Liver (tissue), 8 donors: ENCODE measurements at regions not wholly inside any gene's neighbourhood (a gene's known extent, or its start where the extent isn't known, plus 50 kb on each side); places are given as distances from the start of the nearest gene placed in this dataset.

ENCODE experiments used
- DNase-seq: peaks from one replicate; pipeline ENCODE4 v3.0.0-alpha.2; 2017; ENCODE audit warnings: low spot score
- H3K27ac ChIP-seq, 2 donors: one replicate each; pipeline ENCODE4 v1.7.0; 2013; ENCODE audit warnings: inconsistent platforms in 2 of 2, low read length in 2 of 2, control low read depth in 1 of 2, low read depth in 1 of 2, mild to moderate bottlenecking in 1 of 2
- H3K27me3 ChIP-seq, 4 donors: one replicate each; pipeline versions ENCODE4 v1.6.1 to v1.7.0; 2013; ENCODE audit warnings: low read length in 3 of 4, inconsistent platforms in 1 of 4, mild to moderate bottlenecking in 1 of 4, moderate library complexity in 1 of 4; ENCODE audit not compliant: control insufficient read depth in 4 of 4, insufficient read depth in 4 of 4
- H3K36me3 ChIP-seq, 4 donors: one replicate each; pipeline versions ENCODE4 v1.6.1 to v1.7.0; 2013; ENCODE audit warnings: low read length in 3 of 4, mild to moderate bottlenecking in 3 of 4, low read depth in 1 of 4, moderate library complexity in 1 of 4; ENCODE audit not compliant: control insufficient read depth in 4 of 4, insufficient read depth in 3 of 4
- H3K4me1 ChIP-seq, 4 donors: one replicate each; pipeline versions ENCODE4 v1.6.1 to v1.7.0; 2013; ENCODE audit warnings: low read length in 3 of 4, mild to moderate bottlenecking in 3 of 4, moderate library complexity in 1 of 4; ENCODE audit not compliant: control insufficient read depth in 4 of 4, insufficient read depth in 4 of 4
- H3K4me3 ChIP-seq, 3 donors: one replicate each; pipeline versions ENCODE4 v1.6.1 to v1.7.0; 2013; ENCODE audit warnings: low read length in 3 of 3, control low read depth in 1 of 3, low read depth in 1 of 3, mild to moderate bottlenecking in 1 of 3
- H3K9ac ChIP-seq, 2 donors: one replicate each; pipeline ENCODE4 v1.7.0; 2013; ENCODE audit warnings: low read length in 2 of 2, mild to moderate bottlenecking in 2 of 2, moderate library complexity in 2 of 2, control low read depth in 1 of 2, low read depth in 1 of 2
- H3K9me3 ChIP-seq, 4 donors: one replicate each; pipeline versions ENCODE4 v1.6.1 to v1.7.0; 2013; ENCODE audit warnings: low read length in 3 of 4; ENCODE audit not compliant: control insufficient read depth in 4 of 4
- EGR1 ChIP-seq, 2 donors: IDR thresholded peaks; 2 replicates each; pipeline ENCODE4 v1.6.1; 2016 to 2018; ENCODE audit warnings: antibody characterized with exemption in 2 of 2, low read depth in 2 of 2
- FOXA1 ChIP-seq: IDR thresholded peaks from 2 replicates; pipeline ENCODE4 v1.6.1; 2016; ENCODE audit warnings: antibody characterized with exemption
- FOXA2 ChIP-seq: IDR thresholded peaks from 2 replicates; pipeline ENCODE4 v1.6.1; 2016; ENCODE audit warnings: antibody characterized with exemption
- GABPA ChIP-seq, 2 donors: IDR thresholded peaks in 1 of 2; conservative IDR thresholded peaks in 1 of 2; 2 replicates each; pipeline ENCODE4 v1.6.1; 2016; ENCODE audit warnings: antibody characterized with exemption in 2 of 2, mild to moderate bottlenecking in 1 of 2, moderate library complexity in 1 of 2
- HNF4A ChIP-seq, 2 donors: conservative IDR thresholded peaks; 2 replicates each; pipeline ENCODE4 v1.6.1; 2016; ENCODE audit warnings: antibody characterized with exemption in 2 of 2, mild to moderate bottlenecking in 2 of 2
- JUND ChIP-seq, 2 donors: IDR thresholded peaks; 2 replicates each; pipeline ENCODE4 v1.6.1; 2016; ENCODE audit warnings: antibody characterized with exemption in 2 of 2
- MAX ChIP-seq: IDR thresholded peaks from 2 replicates; pipeline ENCODE4 v1.6.1; 2016; ENCODE audit warnings: antibody characterized with exemption
- NR2F2 ChIP-seq: IDR thresholded peaks from 2 replicates; pipeline ENCODE4 v1.6.1; 2016; ENCODE audit warnings: antibody characterized with exemption
- RAD21 ChIP-seq, 2 donors: IDR thresholded peaks; 2 replicates each; pipeline ENCODE4 v1.6.1; 2016; ENCODE audit warnings: antibody characterized with exemption in 2 of 2, mild to moderate bottlenecking in 2 of 2
- REST ChIP-seq: IDR thresholded peaks from 2 replicates; pipeline ENCODE4 v1.6.1; 2016; ENCODE audit warnings: antibody characterized with exemption, mild to moderate bottlenecking
- SP1 ChIP-seq: IDR thresholded peaks from 2 replicates; pipeline ENCODE4 v1.6.1; 2018; ENCODE audit warnings: antibody characterized with exemption, mild to moderate bottlenecking
- TAF1 ChIP-seq: conservative IDR thresholded peaks from 2 replicates; pipeline ENCODE4 v1.6.1; 2016; ENCODE audit warnings: antibody characterized with exemption, mild to moderate bottlenecking
- YY1 ChIP-seq: IDR thresholded peaks from 2 replicates; pipeline ENCODE4 v1.6.1; 2016; ENCODE audit warnings: antibody characterized with exemption, mild to moderate bottlenecking
- ZBTB33 ChIP-seq: IDR thresholded peaks from 2 replicates; pipeline ENCODE4 v1.6.1; 2016; ENCODE audit warnings: antibody characterized with exemption
- WGBS: extraction: QIAGEN DNeasy Blood & Tissue Kit; methylation state at CpG from one replicate; pipeline ENCODE4 v1.1.7; 2013; 5-methylcytosine and 5-hydroxymethylcytosine counted together
- TF ChIP-seq, protein P1 (sequence below): IDR thresholded peaks from 2 replicates; pipeline ENCODE4 v1.6.1; 2016; ENCODE audit warnings: antibody characterized with exemption
- TF ChIP-seq, protein P2 (sequence below): fragments of 150-350 bp; IDR thresholded peaks from 2 replicates; pipeline ENCODE4 v1.5.1; 2017; ENCODE audit warnings: improper control_type of control experiment, low read depth, low read length; ENCODE audit not compliant: missing input control
- donor health status: healthy.
- donor health status: healthy.
- donor health status: healthy.
- donor health status: healthy.
- donor health status: healthy.

- 69% methylated on average over 2 of the region's 2 CpGs for WGBS
- no peaks in the 10 kb centered on the region for H3K27me3 ChIP-seq
- H3K9me3 ChIP-seq = no peaks in the 10 kb centered on the region
- DNase-seq = no peak
- H3K36me3 ChIP-seq = no peaks in the 10 kb centered on the region
- no peak overlapping the region for H3K4me3 ChIP-seq
- no peaks in the 10 kb centered on the region for H3K4me1 ChIP-seq
- H3K27ac ChIP-seq = no peak overlapping the region
- no peak overlapping the region for H3K9ac ChIP-seq
- TF ChIP-seq MAX = no peak
- TF ChIP-seq, protein P1, sequence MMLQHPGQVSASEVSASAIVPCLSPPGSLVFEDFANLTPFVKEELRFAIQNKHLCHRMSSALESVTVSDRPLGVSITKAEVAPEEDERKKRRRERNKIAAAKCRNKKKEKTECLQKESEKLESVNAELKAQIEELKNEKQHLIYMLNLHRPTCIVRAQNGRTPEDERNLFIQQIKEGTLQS = no peak
- no peak for TF ChIP-seq SP1
- no peak for TF ChIP-seq JUND (IDR thresholded peaks at IDR 0.05)
- TF ChIP-seq HNF4A (conservative IDR thresholded peaks at IDR 0.05) = no peak
- no peak for TF ChIP-seq NR2F2
- TF ChIP-seq TAF1 = no peak
- no peak for TF ChIP-seq FOXA2
- TF ChIP-seq, protein P2, sequence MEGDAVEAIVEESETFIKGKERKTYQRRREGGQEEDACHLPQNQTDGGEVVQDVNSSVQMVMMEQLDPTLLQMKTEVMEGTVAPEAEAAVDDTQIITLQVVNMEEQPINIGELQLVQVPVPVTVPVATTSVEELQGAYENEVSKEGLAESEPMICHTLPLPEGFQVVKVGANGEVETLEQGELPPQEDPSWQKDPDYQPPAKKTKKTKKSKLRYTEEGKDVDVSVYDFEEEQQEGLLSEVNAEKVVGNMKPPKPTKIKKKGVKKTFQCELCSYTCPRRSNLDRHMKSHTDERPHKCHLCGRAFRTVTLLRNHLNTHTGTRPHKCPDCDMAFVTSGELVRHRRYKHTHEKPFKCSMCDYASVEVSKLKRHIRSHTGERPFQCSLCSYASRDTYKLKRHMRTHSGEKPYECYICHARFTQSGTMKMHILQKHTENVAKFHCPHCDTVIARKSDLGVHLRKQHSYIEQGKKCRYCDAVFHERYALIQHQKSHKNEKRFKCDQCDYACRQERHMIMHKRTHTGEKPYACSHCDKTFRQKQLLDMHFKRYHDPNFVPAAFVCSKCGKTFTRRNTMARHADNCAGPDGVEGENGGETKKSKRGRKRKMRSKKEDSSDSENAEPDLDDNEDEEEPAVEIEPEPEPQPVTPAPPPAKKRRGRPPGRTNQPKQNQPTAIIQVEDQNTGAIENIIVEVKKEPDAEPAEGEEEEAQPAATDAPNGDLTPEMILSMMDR = no peak
- TF ChIP-seq ZBTB33 = no peak
- no peak for TF ChIP-seq RAD21 (IDR thresholded peaks at IDR 0.05)
- no peak for TF ChIP-seq GABPA (IDR thresholded peaks at IDR 0.05 in 1 of 2, conservative IDR thresholded peaks at IDR 0.05 in 1 of 2)
- no peak for TF ChIP-seq YY1
Observed at GRCh38 chr6:155829646-155830045, 374.0 kb upstream of the NOX3 start.

DNA sequence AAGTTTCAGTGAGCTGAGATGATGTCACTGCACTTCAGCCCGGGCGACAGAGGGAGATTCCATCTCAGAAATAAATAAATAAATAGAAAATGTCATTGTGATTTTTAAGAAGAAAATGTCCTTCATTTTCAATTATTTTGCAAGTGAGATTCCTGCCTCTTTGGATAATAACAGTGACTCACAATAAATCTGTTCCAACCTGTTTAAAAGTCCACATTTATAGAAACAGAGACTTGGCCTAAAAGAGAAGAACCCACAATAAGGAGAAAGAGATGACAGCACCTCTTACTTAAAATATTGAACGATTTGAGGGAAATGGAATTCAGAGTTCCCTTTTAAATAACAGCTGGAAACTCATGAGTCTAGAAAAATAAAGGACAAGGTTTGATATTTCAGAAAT, 373.4 kb upstream of the NOX3 start:
- Histone ChIP-seq H3K9me3 (no peaks in the 10 kb centered on the region), H3K9ac (no peak overlapping the region), H3K27ac (no peak overlapping the region), H3K4me1 (no peaks in the 10 kb centered on the region), H3K27me3 (no peaks in the 10 kb centered on the region), H3K4me3 (no peak overlapping the region), H3K36me3 (no peaks in the 10 kb centered on the region)
- WGBS = 76% methylated on average over 3 of the region's 3 CpGs
- no peak for TF ChIP-seq ZBTB33
- TF ChIP-seq, protein P1 = no peak
- TF ChIP-seq NR2F2 = no peak
- TF ChIP-seq MAX = no peak
- TF ChIP-seq SP1 = no peak
- TF ChIP-seq REST = no peak
- TF ChIP-seq FOXA1 = no peak
- TF ChIP-seq FOXA2 = no peak
- TF ChIP-seq, protein P2 = no peak
- no peak for TF ChIP-seq EGR1 (IDR thresholded peaks at IDR 0.05; ENCODE audit: low read depth in 2 of 2)
- DNase-seq = no peak
